ENCODE measurements at regions not wholly inside any gene's neighbourhood (a gene's known extent, or its start where the extent isn't known, plus 50 kb on each side); places are given as distances from the start of the nearest gene placed in this dataset.

DNA sequence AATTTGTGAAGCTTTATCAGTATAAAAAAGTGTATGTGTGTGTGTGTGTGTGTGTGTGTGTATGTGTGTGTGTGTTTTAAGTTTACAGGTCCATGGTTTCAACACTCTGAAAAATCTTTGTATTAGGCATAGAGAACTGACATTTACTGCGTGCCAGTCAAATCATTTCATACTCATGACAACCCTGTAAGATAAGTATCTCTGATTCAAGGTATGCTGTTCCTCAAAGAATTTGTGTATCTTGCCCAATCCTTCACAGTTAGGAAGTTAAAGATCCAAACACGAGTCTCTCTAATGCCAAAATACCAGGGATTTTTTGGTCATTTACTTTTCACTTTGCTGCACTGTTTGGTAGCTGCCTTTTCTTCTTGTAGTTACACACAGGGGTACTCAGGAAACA lies 1121.3 kb upstream of the AUTS2 start:
- TF ChIP-seq, protein P1, sequence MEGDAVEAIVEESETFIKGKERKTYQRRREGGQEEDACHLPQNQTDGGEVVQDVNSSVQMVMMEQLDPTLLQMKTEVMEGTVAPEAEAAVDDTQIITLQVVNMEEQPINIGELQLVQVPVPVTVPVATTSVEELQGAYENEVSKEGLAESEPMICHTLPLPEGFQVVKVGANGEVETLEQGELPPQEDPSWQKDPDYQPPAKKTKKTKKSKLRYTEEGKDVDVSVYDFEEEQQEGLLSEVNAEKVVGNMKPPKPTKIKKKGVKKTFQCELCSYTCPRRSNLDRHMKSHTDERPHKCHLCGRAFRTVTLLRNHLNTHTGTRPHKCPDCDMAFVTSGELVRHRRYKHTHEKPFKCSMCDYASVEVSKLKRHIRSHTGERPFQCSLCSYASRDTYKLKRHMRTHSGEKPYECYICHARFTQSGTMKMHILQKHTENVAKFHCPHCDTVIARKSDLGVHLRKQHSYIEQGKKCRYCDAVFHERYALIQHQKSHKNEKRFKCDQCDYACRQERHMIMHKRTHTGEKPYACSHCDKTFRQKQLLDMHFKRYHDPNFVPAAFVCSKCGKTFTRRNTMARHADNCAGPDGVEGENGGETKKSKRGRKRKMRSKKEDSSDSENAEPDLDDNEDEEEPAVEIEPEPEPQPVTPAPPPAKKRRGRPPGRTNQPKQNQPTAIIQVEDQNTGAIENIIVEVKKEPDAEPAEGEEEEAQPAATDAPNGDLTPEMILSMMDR (conservative IDR thresholded peaks at IDR 0.05; ENCODE audit: low read depth, low read length): no peak
- no peak overlapping the region for H3K4me3 ChIP-seq (ENCODE audit: low read depth, low read length)
- no peak for DNase-seq (ENCODE audit: low read depth)

DNA sequence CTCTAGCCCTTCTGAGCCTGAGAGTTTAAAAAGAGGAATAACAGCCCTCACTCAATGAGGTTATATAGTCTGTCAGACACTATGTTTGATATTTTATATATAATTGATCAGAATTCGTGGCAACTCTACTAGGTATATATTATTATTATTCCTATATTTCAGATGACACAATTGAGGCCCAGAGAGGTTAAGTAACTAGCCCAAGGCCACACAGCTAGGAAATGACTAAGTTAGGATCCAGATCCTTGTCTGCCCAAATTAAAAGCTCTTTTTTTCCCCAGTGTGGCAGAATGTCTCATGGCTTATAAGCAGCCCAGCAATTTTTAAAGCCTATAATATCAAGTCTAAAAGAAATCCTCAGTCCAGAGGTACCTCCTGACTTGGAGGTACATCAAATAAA lies 1119.9 kb upstream of the AUTS2 start:
- no peak overlapping the region for H3K4me3 ChIP-seq (ENCODE audit: low read depth, low read length)
- TF ChIP-seq, protein P1 (conservative IDR thresholded peaks at IDR 0.05; ENCODE audit: low read depth, low read length): no peak
- no peak for DNase-seq (ENCODE audit: low read depth)

DNA sequence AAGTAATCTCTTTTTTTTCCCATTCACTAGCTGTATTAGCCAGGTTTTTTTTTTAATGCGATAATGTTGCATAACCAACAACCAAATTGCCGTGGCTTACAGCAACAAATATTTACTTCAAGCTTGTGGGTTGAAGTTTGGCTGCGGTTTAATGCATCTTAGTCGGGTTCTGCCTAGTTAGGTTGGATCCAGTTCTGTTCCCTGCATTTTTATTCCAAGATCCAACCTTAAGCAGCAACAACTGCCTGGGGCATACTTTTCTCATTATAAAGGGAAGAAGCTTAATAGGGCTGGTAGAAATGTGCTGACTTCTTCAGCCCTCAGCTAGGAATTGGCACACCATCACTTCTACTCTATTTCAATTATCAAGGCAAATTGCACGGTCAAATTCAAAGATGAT lies 1115.5 kb upstream of the AUTS2 start:
- DNase-seq (ENCODE audit: low read depth): no peak
- H3K4me3 ChIP-seq (ENCODE audit: low read depth, low read length): no peak overlapping the region
- TF ChIP-seq, protein P1 (conservative IDR thresholded peaks at IDR 0.05; ENCODE audit: low read depth, low read length): no peak

DNA sequence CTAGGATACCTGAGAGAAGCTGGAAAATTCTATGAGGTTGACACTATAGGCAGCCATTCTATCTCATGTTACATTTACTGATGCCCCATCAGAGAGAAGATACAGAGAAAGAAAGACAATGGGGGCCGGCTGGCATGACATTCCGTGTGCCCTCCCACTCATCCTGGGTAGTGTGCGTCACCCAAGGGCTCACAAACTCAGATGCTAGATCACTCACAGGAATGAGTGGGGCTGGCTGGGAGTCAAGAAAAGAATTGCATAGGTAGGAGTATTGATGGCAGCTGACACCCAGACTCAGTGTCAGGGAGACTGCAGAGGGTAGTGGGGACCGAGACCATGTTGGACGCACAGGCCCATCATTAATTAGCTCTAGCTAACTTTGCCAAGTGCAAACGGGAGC lies 1113.5 kb upstream of the AUTS2 start:
- DNase-seq (ENCODE audit: low read depth): no peak
- H3K4me3 ChIP-seq (ENCODE audit: low read depth, low read length): no peak overlapping the region
- TF ChIP-seq, protein P1 (conservative IDR thresholded peaks at IDR 0.05; ENCODE audit: low read depth, low read length): no peak

DNA sequence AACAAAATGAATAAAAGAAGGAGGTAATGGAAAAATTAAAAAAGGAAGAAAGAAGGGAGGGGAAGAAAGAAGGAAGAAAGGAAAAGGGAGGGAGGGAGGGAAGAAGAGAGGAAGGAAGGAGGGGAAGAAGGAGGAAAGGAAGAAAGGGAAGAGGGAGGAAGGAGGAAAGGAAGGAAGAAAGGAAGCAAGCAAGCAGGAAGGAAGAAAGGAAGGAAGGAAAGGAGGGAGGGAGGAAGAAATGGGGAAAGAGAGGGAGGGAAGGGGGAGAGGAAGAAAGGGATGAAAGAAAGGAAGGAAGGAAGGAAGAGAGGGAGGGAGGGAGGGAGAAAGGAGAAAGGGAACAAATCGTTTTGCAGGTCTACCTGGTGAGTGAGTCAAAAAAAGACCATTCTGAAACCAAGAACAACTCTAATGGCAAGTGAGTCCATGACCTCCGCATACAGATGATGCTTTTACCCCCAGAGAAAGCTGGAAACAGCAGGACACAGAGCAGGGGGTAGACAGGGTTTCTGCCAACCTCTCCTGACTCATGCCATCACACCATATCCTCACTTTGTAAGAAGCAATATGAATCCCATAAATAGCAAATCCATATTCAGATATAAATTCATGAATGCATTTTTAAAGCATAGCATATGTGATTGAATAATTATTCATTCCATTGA lies 1112.9 kb upstream of the AUTS2 start:
- H3K4me3 ChIP-seq (ENCODE audit: low read depth, low read length): no peak overlapping the region
- no peak for DNase-seq (ENCODE audit: low read depth)
- TF ChIP-seq, protein P1 (conservative IDR thresholded peaks at IDR 0.05; ENCODE audit: low read depth, low read length): no peak

DNA sequence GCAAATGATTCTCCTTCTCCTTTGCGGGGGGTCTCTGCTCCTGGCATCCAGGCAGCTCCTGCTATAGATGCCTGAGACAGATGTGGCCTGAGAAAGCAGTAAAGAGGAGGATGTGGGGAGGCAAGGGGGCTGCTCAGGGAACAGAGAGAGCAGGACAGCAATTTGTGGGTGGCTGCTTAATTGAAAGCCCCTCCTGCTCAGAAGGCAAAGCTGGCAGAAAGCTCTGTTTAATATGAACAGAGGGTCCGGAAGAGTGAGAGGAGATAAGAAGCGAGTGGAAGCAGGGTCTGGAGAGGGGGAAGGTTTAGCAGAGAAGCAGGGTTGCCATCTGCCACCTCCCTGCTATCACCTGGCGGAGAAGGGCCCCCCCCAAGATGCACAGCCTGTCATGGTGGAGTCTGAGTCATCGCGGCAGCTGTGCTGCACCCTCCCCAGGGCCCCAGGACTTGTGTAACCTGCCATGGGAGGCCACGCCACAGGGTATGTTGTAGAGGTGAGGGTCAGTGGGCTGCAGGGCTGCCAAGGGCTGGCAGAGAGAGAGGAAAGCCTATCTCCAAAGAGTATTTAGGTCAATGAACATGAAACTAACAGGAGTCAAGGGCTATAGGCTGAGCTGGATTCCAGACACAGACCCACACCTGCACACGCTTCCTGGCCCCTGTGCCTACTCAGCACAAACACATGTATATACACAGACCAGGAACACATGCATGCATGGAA lies 1109.8 kb upstream of the AUTS2 start:
- H3K4me3 ChIP-seq (ENCODE audit: low read depth, low read length): no peak overlapping the region
- DNase-seq (ENCODE audit: low read depth): no peak
- TF ChIP-seq, protein P1 (conservative IDR thresholded peaks at IDR 0.05; ENCODE audit: low read depth, low read length): no peak

Data from epithelial cell of proximal tubule (primary cell).